ENCODE measurements at regions not wholly inside any gene's neighbourhood (a gene's known extent, or its start where the extent isn't known, plus 50 kb on each side); places are given as distances from the start of the nearest gene placed in this dataset.

DNA sequence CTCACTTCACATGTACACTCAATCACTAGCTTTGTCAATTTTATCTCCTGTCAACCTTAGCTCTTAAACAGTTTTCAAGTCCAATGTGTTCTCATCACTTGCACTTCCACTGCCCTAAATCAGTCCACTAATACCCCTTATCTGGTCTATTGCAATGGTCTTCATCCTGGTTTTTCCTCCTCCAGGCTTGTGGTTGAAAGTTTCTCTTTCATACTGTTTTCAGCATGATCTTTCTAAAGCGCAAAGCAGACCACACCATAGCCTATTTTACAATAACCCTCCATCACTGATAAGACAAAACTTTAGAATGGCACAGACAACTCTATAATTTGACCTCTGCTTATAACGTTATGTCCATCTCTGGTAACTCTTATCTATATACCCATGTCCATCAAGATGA, 62.0 kb upstream of the DDHD1 start:
- no peak for DNase-seq (ENCODE audit: low spot score)

DNA sequence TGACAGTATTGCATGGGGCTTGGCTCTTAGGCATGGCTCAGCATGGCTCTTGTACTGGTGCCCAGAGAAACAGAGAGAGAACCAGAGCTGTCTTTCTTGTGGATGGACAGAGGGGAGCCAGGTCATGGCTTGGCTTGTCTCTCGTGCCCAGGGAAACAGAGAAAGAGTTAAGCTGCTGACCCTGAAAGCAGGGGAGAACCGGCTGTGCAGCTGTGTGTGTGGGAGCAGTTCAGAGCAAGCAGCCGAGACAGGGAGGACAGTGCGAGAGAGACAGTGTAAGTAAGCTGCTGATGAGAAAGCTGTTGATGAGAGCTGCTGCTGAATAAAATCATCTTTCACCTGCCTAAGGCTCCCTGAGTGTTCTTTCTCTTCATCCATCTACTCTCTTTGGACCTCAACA, 61.3 kb upstream of the DDHD1 start:
- DNase-seq (ENCODE audit: low spot score): no peak

DNA sequence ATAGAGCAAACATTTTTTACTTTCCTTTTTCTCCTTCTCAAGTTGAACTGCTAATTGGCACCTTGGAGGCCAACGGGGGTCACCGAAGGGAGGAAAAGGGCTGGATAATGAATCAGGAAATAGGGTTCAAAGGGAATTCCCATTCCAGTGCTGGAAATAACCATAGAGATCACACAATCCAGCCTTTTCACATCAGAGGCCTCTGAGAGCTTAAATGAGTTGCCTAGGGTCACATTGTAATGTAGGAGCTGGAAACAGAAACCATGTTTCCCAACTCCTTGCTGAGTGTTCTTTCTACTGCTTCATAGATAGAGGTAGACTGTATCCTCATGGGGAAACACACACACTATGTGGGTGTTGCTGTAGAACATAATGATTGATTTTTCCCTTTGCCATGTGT, 60.6 kb upstream of the DDHD1 start:
- DNase-seq (ENCODE audit: low spot score): no peak

DNA sequence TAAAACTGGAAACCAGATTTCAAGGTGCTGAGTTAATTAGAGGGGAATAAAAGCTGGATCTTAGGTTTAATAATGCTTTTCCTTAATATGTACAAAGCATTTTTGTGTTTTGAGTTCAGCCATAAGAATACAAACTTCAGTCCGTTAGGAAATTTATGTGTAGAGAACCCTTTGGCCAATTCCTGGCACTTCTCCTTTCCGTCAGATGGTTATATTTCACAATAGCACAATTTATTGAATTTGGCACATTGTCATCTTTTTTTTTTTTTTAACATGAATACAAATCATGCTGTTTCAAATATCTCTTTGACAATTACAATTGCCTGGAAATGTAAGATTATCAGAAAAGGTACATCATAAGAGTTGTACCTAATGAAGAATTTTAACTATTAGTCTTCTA, 56.2 kb upstream of the DDHD1 start:
- DNase-seq (ENCODE audit: low spot score): no peak
